SU-DHL-6 (cell line): ENCODE measurements at regions not wholly inside any gene's neighbourhood (a gene's known extent, or its start where the extent isn't known, plus 50 kb on each side); places are given as distances from the start of the nearest gene placed in this dataset.

ENCODE experiments used
- H2AFZ ChIP-seq: fragments of 200-600 bp; sonication (generic); 2 replicates; pipeline ENCODE4 v1.6.1; 2014; ENCODE audit warnings: low read depth, mild to moderate bottlenecking, moderate library complexity, mixed read lengths, antibody characterized with exemption, low read length; ENCODE audit not compliant: severe bottlenecking
- H3F3A ChIP-seq: fragments of 200-600 bp; shearing (Covaris generic); 2 replicates; pipeline ENCODE4 v1.6.0; 2016; ENCODE audit warnings: antibody characterized with exemption, mild to moderate bottlenecking; ENCODE audit not compliant: insufficient read depth
- H3K27ac ChIP-seq: fragments of 200-600 bp; sonication (generic); 2 replicates; pipeline ENCODE4 v1.5.1; 2016; ENCODE audit warnings: low read depth, mild to moderate bottlenecking, low read length, moderate library complexity, mixed read lengths
- H3K27me3 ChIP-seq: fragments of 200-600 bp; sonication (generic), shearing (Covaris generic); 2 replicates; pipeline ENCODE4 v1.6.0; 2014; ENCODE audit warnings: mild to moderate bottlenecking, low read length
- H3K36me3 ChIP-seq: fragments of 200-600 bp; sonication (generic); 2 replicates; pipeline ENCODE4 v1.6.1; 2014; ENCODE audit warnings: mild to moderate bottlenecking, low read length, mixed read lengths
- H3K4me2 ChIP-seq: fragments of 300-600, 200-600 bp; shearing (Covaris generic), sonication (generic); 2 replicates; pipeline ENCODE4 v1.6.0; 2014; ENCODE audit warnings: low read length, low read depth, mild to moderate bottlenecking; ENCODE audit not compliant: poor library complexity, severe bottlenecking
- H3K4me3 ChIP-seq: fragments of 200-600 bp; sonication (generic); 2 replicates; pipeline ENCODE4 v1.5.1; 2014; ENCODE audit warnings: antibody characterized with exemption, low read length, mild to moderate bottlenecking, mixed read lengths; ENCODE audit not compliant: insufficient read depth, poor library complexity, severe bottlenecking
- H3K79me2 ChIP-seq: fragments of 200-600 bp; sonication (generic); 2 replicates; pipeline ENCODE4 v1.6.1; 2014; ENCODE audit warnings: mild to moderate bottlenecking, low read length, moderate library complexity; ENCODE audit not compliant: insufficient read depth
- H3K9ac ChIP-seq: fragments of 200-600 bp; sonication (generic); 2 replicates; pipeline ENCODE4 v1.7.0; 2014; ENCODE audit warnings: mild to moderate bottlenecking, low read length
- H3K9me2 ChIP-seq: fragments of 200-600 bp; sonication (generic); replicated peaks from 2 replicates; pipeline ENCODE4 v1.6.1; 2014; ENCODE audit warnings: low read length; ENCODE audit not compliant: insufficient read depth
- H3K9me3 ChIP-seq: fragments of 200-600 bp; sonication (generic); 2 replicates; pipeline ENCODE4 v1.6.1; 2014; ENCODE audit warnings: low read length, mixed read lengths; ENCODE audit not compliant: insufficient read depth
- H4K20me1 ChIP-seq: fragments of 200-600 bp; sonication (generic); 2 replicates; pipeline ENCODE4 v1.6.1; 2014; ENCODE audit warnings: low read depth, mild to moderate bottlenecking, antibody characterized with exemption, low read length, moderate library complexity, mixed read lengths
- EZH2phosphoT487 ChIP-seq: fragments of 200-600 bp; sonication (generic), shearing (Covaris generic); conservative IDR thresholded peaks from 2 replicates; pipeline ENCODE4 v1.6.1; 2018; ENCODE audit warnings: mild to moderate bottlenecking, antibody characterized with exemption, low read length, moderate library complexity, mixed read lengths
- TF ChIP-seq, protein P1 (sequence below): fragments of 200-600 bp; sonication (generic); IDR thresholded peaks from one replicate; pipeline ENCODE4 v1.5.1; 2017; ENCODE audit warnings: antibody characterized with exemption, mild to moderate bottlenecking, low read length, moderate library complexity; ENCODE audit not compliant: insufficient read depth, poor library complexity, severe bottlenecking

GRCh38 chr2:121094101-121094500, 190.9 kb downstream of the TFCP2L1 start:
- no peaks in the 10 kb centered on the region for H3F3A ChIP-seq
- H3K27me3 ChIP-seq: no peaks in the 10 kb centered on the region
- no peaks in the 10 kb centered on the region for H3K9me3 ChIP-seq
- no peaks in the 10 kb centered on the region for H3K79me2 ChIP-seq
- no peak overlapping the region for H2AFZ ChIP-seq
- no peaks in the 10 kb centered on the region for H3K36me3 ChIP-seq
- H3K4me2 ChIP-seq: no peak overlapping the region
- TF ChIP-seq, protein P1, sequence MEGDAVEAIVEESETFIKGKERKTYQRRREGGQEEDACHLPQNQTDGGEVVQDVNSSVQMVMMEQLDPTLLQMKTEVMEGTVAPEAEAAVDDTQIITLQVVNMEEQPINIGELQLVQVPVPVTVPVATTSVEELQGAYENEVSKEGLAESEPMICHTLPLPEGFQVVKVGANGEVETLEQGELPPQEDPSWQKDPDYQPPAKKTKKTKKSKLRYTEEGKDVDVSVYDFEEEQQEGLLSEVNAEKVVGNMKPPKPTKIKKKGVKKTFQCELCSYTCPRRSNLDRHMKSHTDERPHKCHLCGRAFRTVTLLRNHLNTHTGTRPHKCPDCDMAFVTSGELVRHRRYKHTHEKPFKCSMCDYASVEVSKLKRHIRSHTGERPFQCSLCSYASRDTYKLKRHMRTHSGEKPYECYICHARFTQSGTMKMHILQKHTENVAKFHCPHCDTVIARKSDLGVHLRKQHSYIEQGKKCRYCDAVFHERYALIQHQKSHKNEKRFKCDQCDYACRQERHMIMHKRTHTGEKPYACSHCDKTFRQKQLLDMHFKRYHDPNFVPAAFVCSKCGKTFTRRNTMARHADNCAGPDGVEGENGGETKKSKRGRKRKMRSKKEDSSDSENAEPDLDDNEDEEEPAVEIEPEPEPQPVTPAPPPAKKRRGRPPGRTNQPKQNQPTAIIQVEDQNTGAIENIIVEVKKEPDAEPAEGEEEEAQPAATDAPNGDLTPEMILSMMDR: no peak
- no peak for TF ChIP-seq EZH2phosphoT487
- no peaks in the 10 kb centered on the region for H3K9me2 ChIP-seq
- no peaks in the 10 kb centered on the region for H4K20me1 ChIP-seq
- no peak overlapping the region for H3K4me3 ChIP-seq
- no peak overlapping the region for H3K27ac ChIP-seq
- H3K9ac ChIP-seq: no peak overlapping the region

- H3K4me3 ChIP-seq: no peak overlapping the region
- no peak overlapping the region for H3K4me2 ChIP-seq
- H3K27me3 ChIP-seq: no peaks in the 10 kb centered on the region
- no peaks in the 10 kb centered on the region for H3F3A ChIP-seq
- no peaks in the 10 kb centered on the region for H3K79me2 ChIP-seq
- no peaks in the 10 kb centered on the region for H3K9me2 ChIP-seq
- no peak overlapping the region for H3K27ac ChIP-seq
- H4K20me1 ChIP-seq: no peaks in the 10 kb centered on the region
- H3K9me3 ChIP-seq: no peaks in the 10 kb centered on the region
- TF ChIP-seq EZH2phosphoT487: no peak
- TF ChIP-seq, protein P1: no peak
- H3K36me3 ChIP-seq: no peaks in the 10 kb centered on the region
- H3K9ac ChIP-seq: no peak overlapping the region
- no peak overlapping the region for H2AFZ ChIP-seq
Measured at GRCh38 chr2:121094845-121095244, 190.2 kb downstream of the TFCP2L1 start.

- Histone ChIP-seq H3K9me3 (no peaks in the 10 kb centered on the region), H3K9me2 (no peaks in the 10 kb centered on the region), H3K27me3 (no peaks in the 10 kb centered on the region), H3K79me2 (no peaks in the 10 kb centered on the region), H3K36me3 (no peaks in the 10 kb centered on the region), H3K4me2 (no peak overlapping the region), H3K27ac (no peak overlapping the region), H2AFZ (no peak overlapping the region), H3K9ac (no peak overlapping the region), H3K4me3 (no peak overlapping the region), H3F3A (no peaks in the 10 kb centered on the region), H4K20me1 (no peaks in the 10 kb centered on the region)
- TF ChIP-seq, protein P1: peak; percentile 35
- TF ChIP-seq EZH2phosphoT487: no peak
Measured at GRCh38 chr2:121095257-121096080, 189.5 kb downstream of the TFCP2L1 start.
